ENCODE measurements at regions not wholly inside any gene's neighbourhood (a gene's known extent, or its start where the extent isn't known, plus 50 kb on each side); places are given as distances from the start of the nearest gene placed in this dataset.
A peak's percentile ranks its signal among the peaks of the same experiment; 100 is the strongest.
"Not testable (repeated sequence)": the region's sequence is repeated elsewhere in the genome, so short reads cannot be mapped to it uniquely, and the experiment has no call there.

DNA sequence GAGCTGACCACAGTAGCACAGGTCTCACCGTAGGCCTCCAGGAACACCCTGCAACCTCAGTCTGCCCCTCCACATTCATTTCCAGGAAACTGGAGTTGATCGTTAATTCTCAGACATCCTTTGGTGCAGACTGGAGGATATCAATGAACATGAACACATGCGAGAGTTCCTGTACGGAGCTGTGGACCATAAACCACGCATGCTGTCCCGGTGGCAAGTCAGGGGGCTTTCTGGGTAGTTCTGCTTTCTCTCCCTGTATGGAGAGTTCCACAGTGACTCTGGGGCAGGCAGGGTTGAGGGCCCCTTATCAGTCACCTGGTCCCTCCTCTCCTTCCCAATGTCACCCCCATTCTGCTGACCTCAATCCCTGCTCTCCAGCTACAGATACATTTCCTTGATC lies 55.5 kb upstream of the URI1 start:
- H3K79me1 ChIP-seq (replicated peaks; ENCODE audit: low read length, poor library complexity, severe bottlenecking): no peaks in the 10 kb centered on the region
- 91% methylated on average over 6 of the region's 6 CpGs for WGBS
- H3K4ac ChIP-seq (ENCODE audit: low read depth in 1 of 2, low read length in 2 of 2): no peak overlapping the region
- no peak overlapping the region for H2AFZ ChIP-seq (ENCODE audit: low read depth, low read length)
- H3K4me1 ChIP-seq (ENCODE audit: control insufficient read depth, insufficient read depth, low read depth, low read length): no peaks in the 10 kb centered on the region
- no peak overlapping the region for H2BK5ac ChIP-seq (ENCODE audit: low read depth, low read length, poor library complexity, severe bottlenecking)
- H3K9me3 ChIP-seq (ENCODE audit: control insufficient read depth, low read length): no peaks in the 10 kb centered on the region
- H2BK120ac ChIP-seq (ENCODE audit: low read depth, low read length): no peak overlapping the region
- H3K23ac ChIP-seq (ENCODE audit: low read length in 2 of 2): peak overlapping the region in 1 of 2 experiments; percentile 9
- H2BK15ac ChIP-seq (ENCODE audit: low read depth, poor library complexity, severe bottlenecking): no peak overlapping the region
- peaks cover 3 to 4% of the 10 kb centered on the region in 2 experiments for H3K27me3 ChIP-seq (ENCODE audit: control insufficient read depth in 1 of 2, insufficient read depth in 1 of 2, low read length in 2 of 2)
- H2AK5ac ChIP-seq (ENCODE audit: low read length, severe bottlenecking): no peak overlapping the region
- H4K8ac ChIP-seq (ENCODE audit: low read length): no peak overlapping the region
- H3K4me2 ChIP-seq (ENCODE audit: low read length, poor library complexity, severe bottlenecking): no peak overlapping the region
- H2BK12ac ChIP-seq (ENCODE audit: low read length in 2 of 2): no peak overlapping the region
- no peak overlapping the region for H4K91ac ChIP-seq (ENCODE audit: low read length)
- no peak for DNase-seq
- H3K36me3 ChIP-seq (ENCODE audit: control insufficient read depth in 1 of 2, insufficient read depth in 2 of 2, low read depth in 1 of 2, low read length in 2 of 2): no peaks in the 10 kb centered on the region
- H3K18ac ChIP-seq (ENCODE audit: low read depth in 1 of 2, low read length in 2 of 2): no peak overlapping the region
- no peak overlapping the region for H3K27ac ChIP-seq (ENCODE audit: low read length, poor library complexity, severe bottlenecking)
- no peak overlapping the region for H3K9ac ChIP-seq (ENCODE audit: low read length)
- H3K14ac ChIP-seq (ENCODE audit: low read length in 2 of 2): no peak overlapping the region
- H3K4me3 ChIP-seq (ENCODE audit: insufficient read depth in 1 of 2, low read depth in 1 of 2, low read length in 2 of 2): no peak overlapping the region

DNA sequence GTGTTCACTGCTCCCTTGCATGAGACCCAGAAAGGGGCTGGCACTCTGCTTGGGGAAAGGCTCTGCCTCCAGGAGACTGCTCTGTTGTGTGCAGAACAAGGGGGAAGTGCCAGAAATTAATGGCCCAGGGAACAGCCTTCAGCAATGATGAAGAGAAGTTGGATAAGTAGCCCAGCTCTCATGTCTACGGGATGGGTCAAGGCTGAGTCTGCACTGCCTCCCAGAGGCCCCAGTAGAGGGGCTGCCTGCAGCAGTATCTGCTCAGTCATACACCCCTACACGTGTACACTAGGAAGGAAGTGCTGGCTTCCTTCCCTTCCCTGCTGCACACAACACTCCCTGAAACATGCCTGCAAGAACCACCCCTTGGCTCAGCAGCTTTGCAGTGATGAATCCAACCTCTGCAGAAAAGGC lies 54.6 kb upstream of the URI1 start:
- Histone ChIP-seq H3K23ac (ENCODE audit: low read length in 2 of 2) (no peak overlapping the region), H4K8ac (ENCODE audit: low read length) (no peak overlapping the region)

DNA sequence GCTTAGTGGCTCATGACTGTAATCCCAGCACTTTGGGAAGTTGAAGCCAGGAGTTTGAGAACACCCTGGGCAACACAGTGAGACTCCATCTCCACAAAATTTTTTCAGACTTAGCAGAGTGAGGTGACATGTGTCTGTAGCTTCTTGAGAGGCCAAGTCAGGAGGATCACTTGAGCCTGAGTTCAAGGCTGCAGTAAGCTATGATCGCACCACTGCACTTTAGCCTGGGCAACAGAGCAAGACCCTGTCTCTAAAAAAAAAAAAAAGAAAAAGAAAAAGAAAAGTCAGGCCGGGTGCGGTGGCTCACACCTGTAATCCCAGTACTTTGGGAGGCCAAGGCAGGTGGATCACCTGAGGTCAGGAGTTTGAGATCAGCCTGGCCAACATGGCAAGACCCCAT lies 54.0 kb upstream of the URI1 start:
- H3K23ac ChIP-seq (ENCODE audit: low read length in 2 of 2); H3K79me1 ChIP-seq (replicated peaks; ENCODE audit: low read length, poor library complexity, severe bottlenecking); H3K4ac ChIP-seq (ENCODE audit: low read depth in 1 of 2, low read length in 2 of 2); H2AK5ac ChIP-seq (ENCODE audit: low read length, severe bottlenecking); H3K36me3 ChIP-seq (ENCODE audit: control insufficient read depth in 1 of 2, insufficient read depth in 2 of 2, low read depth in 1 of 2, low read length in 2 of 2); H3K18ac ChIP-seq (ENCODE audit: low read depth in 1 of 2, low read length in 2 of 2); H3K9ac ChIP-seq (ENCODE audit: low read length); H2BK15ac ChIP-seq (ENCODE audit: low read depth, poor library complexity, severe bottlenecking); H2BK12ac ChIP-seq (ENCODE audit: low read length in 2 of 2); H3K4me1 ChIP-seq (ENCODE audit: control insufficient read depth, insufficient read depth, low read depth, low read length); H3K4me2 ChIP-seq (ENCODE audit: low read length, poor library complexity, severe bottlenecking); H4K8ac ChIP-seq (ENCODE audit: low read length); H3K4me3 ChIP-seq (ENCODE audit: insufficient read depth in 1 of 2, low read depth in 1 of 2, low read length in 2 of 2); H3K27ac ChIP-seq (ENCODE audit: low read length, poor library complexity, severe bottlenecking); H3K14ac ChIP-seq (ENCODE audit: low read length in 2 of 2); H3K9me3 ChIP-seq (ENCODE audit: control insufficient read depth, low read length); H2BK120ac ChIP-seq (ENCODE audit: low read depth, low read length); H3K27me3 ChIP-seq (ENCODE audit: control insufficient read depth in 1 of 2, insufficient read depth in 1 of 2, low read length in 2 of 2); H4K91ac ChIP-seq (ENCODE audit: low read length); H2AFZ ChIP-seq (ENCODE audit: low read depth, low read length); DNase-seq; H2BK5ac ChIP-seq (ENCODE audit: low read depth, low read length, poor library complexity, severe bottlenecking): not testable (repeated sequence)
- WGBS: 92% methylated on average over 2 of the region's 3 CpGs

More for the DNA sequence above, 54.6 kb upstream of the URI1 start:
- Histone ChIP-seq H2BK5ac (ENCODE audit: low read depth, low read length, poor library complexity, severe bottlenecking) (no peak overlapping the region), H3K4ac (ENCODE audit: low read depth in 1 of 2, low read length in 2 of 2) (no peak overlapping the region), H3K79me1 (replicated peaks; ENCODE audit: low read length, poor library complexity, severe bottlenecking) (no peaks in the 10 kb centered on the region), H2BK15ac (ENCODE audit: low read depth, poor library complexity, severe bottlenecking) (no peak overlapping the region), H2BK12ac (ENCODE audit: low read length in 2 of 2) (no peak overlapping the region), H3K27ac (ENCODE audit: low read length, poor library complexity, severe bottlenecking) (no peak overlapping the region), H2AFZ (ENCODE audit: low read depth, low read length) (no peak overlapping the region), H4K91ac (ENCODE audit: low read length) (peak overlapping the region; percentile 16), H3K9me3 (ENCODE audit: control insufficient read depth, low read length) (no peaks in the 10 kb centered on the region), H3K14ac (ENCODE audit: low read length in 2 of 2) (no peak overlapping the region), H3K27me3 (ENCODE audit: control insufficient read depth in 1 of 2, insufficient read depth in 1 of 2, low read length in 2 of 2) (peaks cover 4% of the 10 kb centered on the region in 2 experiments), H3K4me2 (ENCODE audit: low read length, poor library complexity, severe bottlenecking) (no peak overlapping the region), H3K36me3 (ENCODE audit: control insufficient read depth in 1 of 2, insufficient read depth in 2 of 2, low read depth in 1 of 2, low read length in 2 of 2) (no peaks in the 10 kb centered on the region), H3K4me3 (ENCODE audit: insufficient read depth in 1 of 2, low read depth in 1 of 2, low read length in 2 of 2) (no peak overlapping the region), H3K9ac (ENCODE audit: low read length) (no peak overlapping the region), H2BK120ac (ENCODE audit: low read depth, low read length) (no peak overlapping the region), H2AK5ac (ENCODE audit: low read length, severe bottlenecking) (no peak overlapping the region), H3K18ac (ENCODE audit: low read depth in 1 of 2, low read length in 2 of 2) (no peak overlapping the region), H3K4me1 (ENCODE audit: control insufficient read depth, insufficient read depth, low read depth, low read length) (no peaks in the 10 kb centered on the region)
- WGBS: 14% methylated on average over 2 of the region's 2 CpGs
- no peak for DNase-seq

DNA sequence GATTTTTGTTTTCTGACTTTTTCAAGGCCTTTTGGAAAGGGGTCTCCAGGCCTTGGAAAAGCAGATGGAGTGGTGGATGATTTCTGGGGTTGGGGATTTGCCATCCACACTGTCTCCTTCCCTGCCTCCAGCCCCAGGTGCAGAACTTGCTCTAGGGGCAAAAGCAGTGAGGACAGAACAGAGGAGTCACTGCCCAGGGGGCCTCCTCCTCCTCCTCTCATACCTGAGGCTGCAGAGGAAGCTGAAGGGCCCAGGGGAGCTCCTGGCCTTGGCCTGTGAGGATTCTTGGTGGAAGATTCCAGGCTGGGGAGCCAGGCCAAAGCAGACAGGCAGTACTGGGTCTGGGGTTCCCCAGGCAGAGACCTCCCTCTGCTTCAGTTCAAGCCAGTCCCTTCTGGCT lies 52.3 kb upstream of the URI1 start:
- no peak for DNase-seq
- Histone ChIP-seq H3K23ac (ENCODE audit: low read length in 2 of 2) (no peak overlapping the region), H2BK5ac (ENCODE audit: low read depth, low read length, poor library complexity, severe bottlenecking) (no peak overlapping the region), H3K4me3 (ENCODE audit: insufficient read depth in 1 of 2, low read depth in 1 of 2, low read length in 2 of 2) (no peak overlapping the region), H2AK5ac (ENCODE audit: low read length, severe bottlenecking) (no peak overlapping the region), H3K27me3 (ENCODE audit: control insufficient read depth in 1 of 2, insufficient read depth in 1 of 2, low read length in 2 of 2) (peaks cover 4 to 8% of the 10 kb centered on the region in 2 experiments), H2BK120ac (ENCODE audit: low read depth, low read length) (no peak overlapping the region), H3K14ac (ENCODE audit: low read length in 2 of 2) (no peak overlapping the region), H3K4me1 (ENCODE audit: control insufficient read depth, insufficient read depth, low read depth, low read length) (no peaks in the 10 kb centered on the region), H2BK12ac (ENCODE audit: low read length in 2 of 2) (no peak overlapping the region), H3K79me1 (replicated peaks; ENCODE audit: low read length, poor library complexity, severe bottlenecking) (no peaks in the 10 kb centered on the region), H2BK15ac (ENCODE audit: low read depth, poor library complexity, severe bottlenecking) (no peak overlapping the region), H4K8ac (ENCODE audit: low read length) (no peak overlapping the region), H3K4me2 (ENCODE audit: low read length, poor library complexity, severe bottlenecking) (no peak overlapping the region), H2AFZ (ENCODE audit: low read depth, low read length) (no peak overlapping the region), H4K91ac (ENCODE audit: low read length) (no peak overlapping the region), H3K36me3 (ENCODE audit: control insufficient read depth in 1 of 2, insufficient read depth in 2 of 2, low read depth in 1 of 2, low read length in 2 of 2) (no peaks in the 10 kb centered on the region), H3K18ac (ENCODE audit: low read depth in 1 of 2, low read length in 2 of 2) (no peak overlapping the region), H3K27ac (ENCODE audit: low read length, poor library complexity, severe bottlenecking) (no peak overlapping the region), H3K4ac (ENCODE audit: low read depth in 1 of 2, low read length in 2 of 2) (no peak overlapping the region), H3K9me3 (ENCODE audit: control insufficient read depth, low read length) (no peaks in the 10 kb centered on the region), H3K9ac (ENCODE audit: low read length) (no peak overlapping the region)
